ENCODE measurements at regions not wholly inside any gene's neighbourhood (a gene's known extent, or its start where the extent isn't known, plus 50 kb on each side); places are given as distances from the start of the nearest gene placed in this dataset.

- Histone ChIP-seq H3K9me3 (ENCODE audit: control insufficient read depth in 1 of 2, low read length in 2 of 2) (peaks cover 0 to 6% of the 10 kb centered on the region in 2 donors), H3K4me1 (ENCODE audit: control insufficient read depth in 1 of 2, insufficient read depth in 2 of 2, low read length in 2 of 2) (no peaks in the 10 kb centered on the region), H3K36me3 (ENCODE audit: control insufficient read depth in 1 of 2, insufficient read depth in 2 of 2, low read length in 2 of 2) (no peaks in the 10 kb centered on the region), H3K27ac (ENCODE audit: low read length) (no peak overlapping the region), H3K27me3 (ENCODE audit: low read depth, low read length) (no peaks in the 10 kb centered on the region), H3K4me3 (ENCODE audit: low read depth in 1 of 2, low read length in 2 of 2) (no peak overlapping the region)
Measured at GRCh38 chr3:106204160-106204868, 335.5 kb upstream of the CBLB start.

GRCh38 chr3:106206146-106206545 lies 337.3 kb upstream of the CBLB start:
- no peaks in the 10 kb centered on the region for H3K36me3 ChIP-seq (ENCODE audit: control insufficient read depth in 1 of 2, insufficient read depth in 2 of 2, low read length in 2 of 2)
- peak overlapping the region in 1 of 2 donors; percentile 17 for H3K4me3 ChIP-seq (ENCODE audit: low read depth in 1 of 2, low read length in 2 of 2)
- no peaks in the 10 kb centered on the region for H3K4me1 ChIP-seq (ENCODE audit: control insufficient read depth in 1 of 2, insufficient read depth in 2 of 2, low read length in 2 of 2)
- no peaks in the 10 kb centered on the region for H3K27me3 ChIP-seq (ENCODE audit: low read depth, low read length)
- peaks cover 0 to 6% of the 10 kb centered on the region in 2 donors for H3K9me3 ChIP-seq (ENCODE audit: control insufficient read depth in 1 of 2, low read length in 2 of 2)
- no peak overlapping the region for H3K27ac ChIP-seq (ENCODE audit: low read length)

GRCh38 chr3:106206613-106207012 lies 337.8 kb upstream of the CBLB start:
- Histone ChIP-seq H3K27ac (ENCODE audit: low read length) (no peak overlapping the region), H3K27me3 (ENCODE audit: low read depth, low read length) (no peaks in the 10 kb centered on the region), H3K36me3 (ENCODE audit: control insufficient read depth in 1 of 2, insufficient read depth in 2 of 2, low read length in 2 of 2) (no peaks in the 10 kb centered on the region), H3K4me3 (ENCODE audit: low read depth in 1 of 2, low read length in 2 of 2) (no peak overlapping the region), H3K4me1 (ENCODE audit: control insufficient read depth in 1 of 2, insufficient read depth in 2 of 2, low read length in 2 of 2) (no peaks in the 10 kb centered on the region), H3K9me3 (ENCODE audit: control insufficient read depth in 1 of 2, low read length in 2 of 2) (peaks cover 0 to 6% of the 10 kb centered on the region in 2 donors)

GRCh38 chr3:106208251-106208650 lies 339.4 kb upstream of the CBLB start:
- Histone ChIP-seq H3K9me3 (ENCODE audit: control insufficient read depth in 1 of 2, low read length in 2 of 2) (peaks cover 0 to 6% of the 10 kb centered on the region in 2 donors), H3K4me3 (ENCODE audit: low read depth in 1 of 2, low read length in 2 of 2) (no peak overlapping the region), H3K36me3 (ENCODE audit: control insufficient read depth in 1 of 2, insufficient read depth in 2 of 2, low read length in 2 of 2) (no peaks in the 10 kb centered on the region), H3K27ac (ENCODE audit: low read length) (no peak overlapping the region), H3K27me3 (ENCODE audit: low read depth, low read length) (no peaks in the 10 kb centered on the region), H3K4me1 (ENCODE audit: control insufficient read depth in 1 of 2, insufficient read depth in 2 of 2, low read length in 2 of 2) (no peaks in the 10 kb centered on the region)

- H3K27ac ChIP-seq (ENCODE audit: low read length): no peak overlapping the region
- no peak overlapping the region for H3K4me3 ChIP-seq (ENCODE audit: low read depth in 1 of 2, low read length in 2 of 2)
- H3K4me1 ChIP-seq (ENCODE audit: control insufficient read depth in 1 of 2, insufficient read depth in 2 of 2, low read length in 2 of 2): no peaks in the 10 kb centered on the region
- no peaks in the 10 kb centered on the region for H3K36me3 ChIP-seq (ENCODE audit: control insufficient read depth in 1 of 2, insufficient read depth in 2 of 2, low read length in 2 of 2)
- peaks cover 0 to 4% of the 10 kb centered on the region in 2 donors for H3K9me3 ChIP-seq (ENCODE audit: control insufficient read depth in 1 of 2, low read length in 2 of 2)
- H3K27me3 ChIP-seq (ENCODE audit: low read depth, low read length): no peaks in the 10 kb centered on the region
Measured at GRCh38 chr3:106208967-106209366, 340.2 kb upstream of the CBLB start.

- Histone ChIP-seq H3K9me3 (ENCODE audit: control insufficient read depth in 1 of 2, low read length in 2 of 2) (no peaks in the 10 kb centered on the region), H3K4me1 (ENCODE audit: control insufficient read depth in 1 of 2, insufficient read depth in 2 of 2, low read length in 2 of 2) (no peaks in the 10 kb centered on the region), H3K27ac (ENCODE audit: low read length) (no peak overlapping the region), H3K36me3 (ENCODE audit: control insufficient read depth in 1 of 2, insufficient read depth in 2 of 2, low read length in 2 of 2) (no peaks in the 10 kb centered on the region), H3K27me3 (ENCODE audit: low read depth, low read length) (no peaks in the 10 kb centered on the region), H3K4me3 (ENCODE audit: low read depth in 1 of 2, low read length in 2 of 2) (no peak overlapping the region)
Measured at GRCh38 chr3:106209482-106209881, 340.7 kb upstream of the CBLB start.

GRCh38 chr3:106210923-106211322 lies 342.1 kb upstream of the CBLB start:
- Histone ChIP-seq H3K27ac (ENCODE audit: low read length) (no peak overlapping the region), H3K27me3 (ENCODE audit: low read depth, low read length) (no peaks in the 10 kb centered on the region), H3K9me3 (ENCODE audit: control insufficient read depth in 1 of 2, low read length in 2 of 2) (no peaks in the 10 kb centered on the region), H3K36me3 (ENCODE audit: control insufficient read depth in 1 of 2, insufficient read depth in 2 of 2, low read length in 2 of 2) (no peaks in the 10 kb centered on the region), H3K4me1 (ENCODE audit: control insufficient read depth in 1 of 2, insufficient read depth in 2 of 2, low read length in 2 of 2) (no peaks in the 10 kb centered on the region), H3K4me3 (ENCODE audit: low read depth in 1 of 2, low read length in 2 of 2) (no peak overlapping the region)

- no peaks in the 10 kb centered on the region for H3K9me3 ChIP-seq (ENCODE audit: control insufficient read depth in 1 of 2, low read length in 2 of 2)
- no peak overlapping the region for H3K27ac ChIP-seq (ENCODE audit: low read length)
- H3K4me3 ChIP-seq (ENCODE audit: low read depth in 1 of 2, low read length in 2 of 2): no peak overlapping the region
- no peaks in the 10 kb centered on the region for H3K4me1 ChIP-seq (ENCODE audit: control insufficient read depth in 1 of 2, insufficient read depth in 2 of 2, low read length in 2 of 2)
- no peaks in the 10 kb centered on the region for H3K27me3 ChIP-seq (ENCODE audit: low read depth, low read length)
- no peaks in the 10 kb centered on the region for H3K36me3 ChIP-seq (ENCODE audit: control insufficient read depth in 1 of 2, insufficient read depth in 2 of 2, low read length in 2 of 2)
Measured at GRCh38 chr3:106212665-106213222, 343.9 kb upstream of the CBLB start.

GRCh38 chr3:106213954-106214353 lies 345.1 kb upstream of the CBLB start:
- no peaks in the 10 kb centered on the region for H3K27me3 ChIP-seq (ENCODE audit: low read depth, low read length)
- no peaks in the 10 kb centered on the region for H3K4me1 ChIP-seq (ENCODE audit: control insufficient read depth in 1 of 2, insufficient read depth in 2 of 2, low read length in 2 of 2)
- no peaks in the 10 kb centered on the region for H3K9me3 ChIP-seq (ENCODE audit: control insufficient read depth in 1 of 2, low read length in 2 of 2)
- H3K36me3 ChIP-seq (ENCODE audit: control insufficient read depth in 1 of 2, insufficient read depth in 2 of 2, low read length in 2 of 2): no peaks in the 10 kb centered on the region
- H3K27ac ChIP-seq (ENCODE audit: low read length): no peak overlapping the region
- H3K4me3 ChIP-seq (ENCODE audit: low read depth in 1 of 2, low read length in 2 of 2): no peak overlapping the region

GRCh38 chr3:106214641-106215040 lies 345.8 kb upstream of the CBLB start:
- no peak overlapping the region for H3K27ac ChIP-seq (ENCODE audit: low read length)
- no peaks in the 10 kb centered on the region for H3K9me3 ChIP-seq (ENCODE audit: control insufficient read depth in 1 of 2, low read length in 2 of 2)
- no peaks in the 10 kb centered on the region for H3K36me3 ChIP-seq (ENCODE audit: control insufficient read depth in 1 of 2, insufficient read depth in 2 of 2, low read length in 2 of 2)
- H3K4me3 ChIP-seq (ENCODE audit: low read depth in 1 of 2, low read length in 2 of 2): no peak overlapping the region
- H3K4me1 ChIP-seq (ENCODE audit: control insufficient read depth in 1 of 2, insufficient read depth in 2 of 2, low read length in 2 of 2): no peaks in the 10 kb centered on the region
- no peaks in the 10 kb centered on the region for H3K27me3 ChIP-seq (ENCODE audit: low read depth, low read length)

GRCh38 chr3:106215047-106215446 lies 346.2 kb upstream of the CBLB start:
- Histone ChIP-seq H3K4me1 (ENCODE audit: control insufficient read depth in 1 of 2, insufficient read depth in 2 of 2, low read length in 2 of 2) (no peaks in the 10 kb centered on the region), H3K9me3 (ENCODE audit: control insufficient read depth in 1 of 2, low read length in 2 of 2) (no peaks in the 10 kb centered on the region), H3K27ac (ENCODE audit: low read length) (no peak overlapping the region), H3K36me3 (ENCODE audit: control insufficient read depth in 1 of 2, insufficient read depth in 2 of 2, low read length in 2 of 2) (no peaks in the 10 kb centered on the region), H3K27me3 (ENCODE audit: low read depth, low read length) (no peaks in the 10 kb centered on the region), H3K4me3 (ENCODE audit: low read depth in 1 of 2, low read length in 2 of 2) (no peak overlapping the region)

GRCh38 chr3:106217745-106218144 lies 348.9 kb upstream of the CBLB start:
- Histone ChIP-seq H3K27ac (ENCODE audit: low read length) (no peak overlapping the region), H3K36me3 (ENCODE audit: control insufficient read depth in 1 of 2, insufficient read depth in 2 of 2, low read length in 2 of 2) (no peaks in the 10 kb centered on the region), H3K9me3 (ENCODE audit: control insufficient read depth in 1 of 2, low read length in 2 of 2) (peaks cover 0 to 3% of the 10 kb centered on the region in 2 donors), H3K27me3 (ENCODE audit: low read depth, low read length) (no peaks in the 10 kb centered on the region), H3K4me1 (ENCODE audit: control insufficient read depth in 1 of 2, insufficient read depth in 2 of 2, low read length in 2 of 2) (no peaks in the 10 kb centered on the region), H3K4me3 (ENCODE audit: low read depth in 1 of 2, low read length in 2 of 2) (no peak overlapping the region)
